ENCODE measurements at regions not wholly inside any gene's neighbourhood (a gene's known extent, or its start where the extent isn't known, plus 50 kb on each side); places are given as distances from the start of the nearest gene placed in this dataset.

GRCh38 chr2:136487421-136487820 lies 277.9 kb upstream of the THSD7B start:
- TF ChIP-seq POLR2AphosphoS5 (IDR thresholded peaks at IDR 0.05; ENCODE audit: low read depth, low read length) = no peak
- TF ChIP-seq SIN3A (IDR thresholded peaks at IDR 0.05; ENCODE audit: borderline replicate concordance, insufficient read depth, low read length) = no peak
- no peak for TF ChIP-seq TAF1 (IDR thresholded peaks at IDR 0.05; ENCODE audit: borderline replicate concordance, insufficient read depth, low read length)
